Keratinocyte (primary cell): ENCODE measurements at regions not wholly inside any gene's neighbourhood (a gene's known extent, or its start where the extent isn't known, plus 50 kb on each side); places are given as distances from the start of the nearest gene placed in this dataset.
"Not testable (repeated sequence)": the region's sequence is repeated elsewhere in the genome, so short reads cannot be mapped to it uniquely, and the experiment has no call there.

ENCODE experiments used
- DNase-seq: peaks from one replicate; pipeline ENCODE4 v3.0.0-alpha.2; 2011; ENCODE audit warnings: low read depth, missing footprints, low spot score
- FAIRE-seq: peaks from 2 replicates; lab custom pipeline; 2011; peaks lifted over from hg19 to GRCh38; lab: Jason Lieb, UNC
- H2AFZ ChIP-seq: 2 replicates; pipeline ENCODE4 v1.6.0; 2012; ENCODE audit warnings: low read length, control low read depth, inconsistent platforms; ENCODE audit not compliant: control insufficient read depth
- H3K27ac ChIP-seq: 2 replicates; pipeline ENCODE4 v1.5.1; 2011; ENCODE audit warnings: low read length; ENCODE audit not compliant: control insufficient read depth, insufficient read depth
- H3K27me3 ChIP-seq: 3 replicates; pipeline ENCODE4 v1.6.0; 2011; ENCODE audit warnings: low read length; ENCODE audit not compliant: control insufficient read depth, insufficient read depth; ENCODE audit errors: extremely low read depth
- H3K36me3 ChIP-seq, 2 experiments: 2 replicates in 1 of 2; 3 replicates in 1 of 2; pipeline ENCODE4 v1.5.1; 2011; ENCODE audit warnings: low read length in 2 of 2, mild to moderate bottlenecking in 1 of 2; ENCODE audit not compliant: control insufficient read depth in 2 of 2, insufficient read depth in 2 of 2; ENCODE audit errors: extremely low read depth in 1 of 2
- H3K4me1 ChIP-seq: 3 replicates; pipeline ENCODE4 v1.5.1; 2011; ENCODE audit warnings: low read length; ENCODE audit not compliant: control insufficient read depth, insufficient read depth; ENCODE audit errors: extremely low read depth
- H3K4me2 ChIP-seq: 3 replicates; pipeline ENCODE4 v1.6.0; 2011; ENCODE audit warnings: low read depth, low read length; ENCODE audit not compliant: control insufficient read depth, insufficient read depth; ENCODE audit errors: extremely low read depth
- H3K4me3 ChIP-seq, 3 experiments: fragments of 200-600 bp in 1 of 3; sonication (generic) in 1 of 3; 2 replicates in 2 of 3; 3 replicates in 1 of 3; pipeline ENCODE4 v1.5.1; 2011 to 2016; ENCODE audit warnings: low read length in 3 of 3, mild to moderate bottlenecking in 3 of 3, control low read depth in 2 of 3, inconsistent platforms in 1 of 3, low read depth in 1 of 3, mixed read lengths in 1 of 3, mixed run types in 1 of 3, moderate library complexity in 1 of 3; ENCODE audit not compliant: control insufficient read depth in 2 of 3, insufficient read depth in 2 of 3; ENCODE audit errors: extremely low read depth in 1 of 3
- H3K79me2 ChIP-seq: 2 replicates; pipeline ENCODE4 v1.6.0; 2012; ENCODE audit warnings: low read length; ENCODE audit not compliant: control insufficient read depth, insufficient read depth
- H3K9ac ChIP-seq: 3 replicates; pipeline ENCODE4 v1.6.0; 2011; ENCODE audit warnings: low read length; ENCODE audit not compliant: control insufficient read depth, insufficient read depth; ENCODE audit errors: extremely low read depth
- H3K9me1 ChIP-seq: 3 replicates; pipeline ENCODE4 v1.6.0; 2011; ENCODE audit warnings: low read length; ENCODE audit not compliant: control insufficient read depth, insufficient read depth; ENCODE audit errors: extremely low read depth
- H3K9me3 ChIP-seq: 2 replicates; pipeline ENCODE4 v1.5.1; 2012; ENCODE audit warnings: low read depth, low read length; ENCODE audit not compliant: control insufficient read depth
- H4K20me1 ChIP-seq: 3 replicates; pipeline ENCODE4 v1.6.0; 2011; ENCODE audit warnings: low read length; ENCODE audit not compliant: control insufficient read depth, insufficient read depth; ENCODE audit errors: extremely low read depth
- EZH2 ChIP-seq: IDR thresholded peaks from one replicate; pipeline ENCODE4 v1.6.1; 2012; ENCODE audit warnings: inconsistent platforms, mild to moderate bottlenecking, low read length, moderate library complexity
- dilution Hi-C: fragments of 300-500 bp; cut with MboI; formaldehyde crosslinking; loops from one replicate; pipeline ENCODE4 v1.7.0; 2020; ENCODE audit warnings: low sequenced_read_pairs; ENCODE audit not compliant: extremely low pct_ligation_motif_present
- TF ChIP-seq, protein P1 (sequence below), 3 experiments: IDR thresholded peaks in 1 of 3; conservative IDR thresholded peaks in 1 of 3; optimal IDR thresholded peaks in 1 of 3; 2 replicates in 2 of 3; 3 replicates in 1 of 3; pipeline versions ENCODE3 to v1.5.1; 2011; ENCODE audit warnings: low read length in 3 of 3, mild to moderate bottlenecking in 3 of 3, moderate library complexity in 2 of 3, control low read depth in 1 of 3, inconsistent platforms in 1 of 3; ENCODE audit not compliant: insufficient read depth in 2 of 3; ENCODE audit errors: extremely low read depth in 1 of 3

DNA sequence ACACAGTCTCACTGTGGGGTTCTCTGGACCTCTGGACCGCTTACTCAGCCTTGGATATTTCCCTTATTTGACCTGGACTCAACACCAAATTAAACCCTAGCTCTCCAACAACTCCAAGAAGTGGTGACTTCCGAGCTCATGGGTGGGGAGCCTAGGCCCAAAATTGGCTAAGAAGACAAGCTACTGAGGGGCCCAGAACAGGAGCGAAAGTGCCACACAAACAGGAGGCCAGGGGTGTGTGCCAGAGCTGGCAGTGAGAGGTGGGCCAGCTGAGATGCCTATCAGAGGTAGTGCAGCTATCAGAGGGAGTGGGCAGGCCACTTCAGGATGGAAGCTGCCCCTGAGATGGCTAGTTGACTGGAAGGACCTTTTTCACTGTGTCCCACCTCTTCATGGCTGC lies 151.1 kb upstream of the PRR20G start:
- Histone ChIP-seq H3K27me3 (peaks cover 3% of the 10 kb centered on the region), H3K4me3 (no peak overlapping the region), H3K4me2 (no peak overlapping the region), H3K9me3 (no peaks in the 10 kb centered on the region), H3K79me2 (no peaks in the 10 kb centered on the region), H3K9ac (no peak overlapping the region), H3K9me1 (no peaks in the 10 kb centered on the region), H2AFZ (no peak overlapping the region), H3K36me3 (no peaks in the 10 kb centered on the region), H4K20me1 (no peaks in the 10 kb centered on the region), H3K27ac (no peak overlapping the region), H3K4me1 (no peaks in the 10 kb centered on the region)
- no peak for FAIRE-seq
- dilution Hi-C loops, result no loop called here
- no peak for DNase-seq
- no peak for TF ChIP-seq EZH2
- TF ChIP-seq, protein P1, sequence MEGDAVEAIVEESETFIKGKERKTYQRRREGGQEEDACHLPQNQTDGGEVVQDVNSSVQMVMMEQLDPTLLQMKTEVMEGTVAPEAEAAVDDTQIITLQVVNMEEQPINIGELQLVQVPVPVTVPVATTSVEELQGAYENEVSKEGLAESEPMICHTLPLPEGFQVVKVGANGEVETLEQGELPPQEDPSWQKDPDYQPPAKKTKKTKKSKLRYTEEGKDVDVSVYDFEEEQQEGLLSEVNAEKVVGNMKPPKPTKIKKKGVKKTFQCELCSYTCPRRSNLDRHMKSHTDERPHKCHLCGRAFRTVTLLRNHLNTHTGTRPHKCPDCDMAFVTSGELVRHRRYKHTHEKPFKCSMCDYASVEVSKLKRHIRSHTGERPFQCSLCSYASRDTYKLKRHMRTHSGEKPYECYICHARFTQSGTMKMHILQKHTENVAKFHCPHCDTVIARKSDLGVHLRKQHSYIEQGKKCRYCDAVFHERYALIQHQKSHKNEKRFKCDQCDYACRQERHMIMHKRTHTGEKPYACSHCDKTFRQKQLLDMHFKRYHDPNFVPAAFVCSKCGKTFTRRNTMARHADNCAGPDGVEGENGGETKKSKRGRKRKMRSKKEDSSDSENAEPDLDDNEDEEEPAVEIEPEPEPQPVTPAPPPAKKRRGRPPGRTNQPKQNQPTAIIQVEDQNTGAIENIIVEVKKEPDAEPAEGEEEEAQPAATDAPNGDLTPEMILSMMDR (optimal IDR thresholded peaks at IDR 0.05 in 1 of 3, IDR thresholded peaks at IDR 0.05 in 1 of 3, conservative IDR thresholded peaks at IDR 0.05 in 1 of 3; ENCODE audit: extremely low read depth in 1 of 3, insufficient read depth in 2 of 3, low read length in 3 of 3), result no peak

- Histone ChIP-seq H3K4me3 (no peak overlapping the region), H4K20me1 (no peaks in the 10 kb centered on the region), H3K4me1 (no peaks in the 10 kb centered on the region), H3K79me2 (no peaks in the 10 kb centered on the region), H3K4me2 (no peak overlapping the region), H3K9me3 (no peaks in the 10 kb centered on the region), H3K9me1 (no peaks in the 10 kb centered on the region), H3K27ac (no peak overlapping the region), H3K9ac (no peak overlapping the region), H2AFZ (no peak overlapping the region), H3K36me3 (no peaks in the 10 kb centered on the region), H3K27me3 (peaks cover 3% of the 10 kb centered on the region)
- no peak for FAIRE-seq
- dilution Hi-C loops, result no loop called here
- DNase-seq, result no peak
- no peak for TF ChIP-seq EZH2
- TF ChIP-seq, protein P1 (optimal IDR thresholded peaks at IDR 0.05 in 1 of 3, IDR thresholded peaks at IDR 0.05 in 1 of 3, conservative IDR thresholded peaks at IDR 0.05 in 1 of 3; ENCODE audit: extremely low read depth in 1 of 3, insufficient read depth in 2 of 3, low read length in 3 of 3), result no peak
Measured at GRCh38 chr3:127438371-127438770, 150.5 kb upstream of the PRR20G start.

DNA sequence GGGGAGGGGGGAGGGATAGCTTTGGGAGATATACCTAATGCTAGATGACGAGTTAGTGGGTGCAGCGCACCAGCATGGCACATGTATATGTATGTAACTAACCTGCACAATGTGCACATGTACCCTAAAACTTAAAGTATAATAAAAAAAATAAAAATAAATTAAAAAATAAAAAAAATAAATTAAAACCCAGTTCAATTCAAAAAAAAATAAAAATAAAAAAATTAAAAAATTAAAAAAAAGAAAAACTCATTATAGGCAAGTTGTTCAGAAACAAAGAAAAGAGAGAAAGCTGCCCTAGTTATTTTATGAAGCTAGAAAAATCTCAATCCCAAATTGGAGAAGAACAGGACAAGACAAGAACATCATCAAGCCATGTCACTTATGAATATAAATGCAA lies 147.5 kb upstream of the PRR20G start:
- H3K4me2 ChIP-seq, H3K4me1 ChIP-seq, H3K36me3 ChIP-seq, H3K9me1 ChIP-seq, DNase-seq, H2AFZ ChIP-seq, H3K79me2 ChIP-seq, H3K27ac ChIP-seq, H4K20me1 ChIP-seq, H3K4me3 ChIP-seq, dilution Hi-C loops, H3K9ac ChIP-seq, H3K9me3 ChIP-seq, FAIRE-seq: not testable (repeated sequence)
- H3K27me3 ChIP-seq, result peaks cover 15% of the 10 kb centered on the region
